GM23338 (cell line): ENCODE measurements at regions not wholly inside any gene's neighbourhood (a gene's known extent, or its start where the extent isn't known, plus 50 kb on each side); places are given as distances from the start of the nearest gene placed in this dataset.

ENCODE experiments used
- ATAC-seq: fragments of 200-7000 bp; cut with Tn5 transposase; 3 replicates; pipeline ENCODE4 v1.9.1; 2020
- DNase-seq: peaks from one replicate; pipeline ENCODE4 v3.0.0-alpha.2; 2015; ENCODE audit warnings: low spot score
- H2AFZ ChIP-seq: fragments of 200-600 bp; sonication (generic); 2 replicates; pipeline ENCODE4 v1.8.0; 2016; ENCODE audit warnings: antibody characterized with exemption, mild to moderate bottlenecking, moderate library complexity
- H3F3A ChIP-seq: fragments of 200-600 bp; sonication (generic); replicated peaks from 2 replicates; pipeline ENCODE4 v1.8.0; 2017; ENCODE audit warnings: antibody characterized with exemption, mixed run types, low read depth
- H3K27ac ChIP-seq: fragments of 200-600 bp; sonication (generic); 2 replicates; pipeline ENCODE4 v1.6.1; 2016; ENCODE audit warnings: low read depth
- H3K27me3 ChIP-seq: fragments of 200-600 bp; sonication (generic); 2 replicates; pipeline ENCODE4 v1.8.0; 2016; ENCODE audit warnings: mild to moderate bottlenecking, mixed run types, moderate library complexity; ENCODE audit not compliant: insufficient read depth
- H3K36me3 ChIP-seq: fragments of 200-600 bp; sonication (generic); 2 replicates; pipeline ENCODE4 v1.8.0; 2016; ENCODE audit warnings: mild to moderate bottlenecking; ENCODE audit not compliant: insufficient read depth
- H3K4me1 ChIP-seq: fragments of 200-600 bp; sonication (generic); 2 replicates; pipeline ENCODE4 v1.8.0; 2016; ENCODE audit warnings: mild to moderate bottlenecking, moderate library complexity; ENCODE audit not compliant: insufficient read depth
- H3K4me2 ChIP-seq: fragments of 200-600 bp; sonication (generic); 2 replicates; pipeline ENCODE4 v1.7.1; 2017; ENCODE audit warnings: mixed run types
- H3K4me3 ChIP-seq: fragments of 200-600 bp; sonication (generic); 2 replicates; pipeline ENCODE4 v1.6.1; 2016; ENCODE audit warnings: mixed run types
- H3K79me2 ChIP-seq: fragments of 200-600 bp; sonication (generic); replicated peaks from 2 replicates; pipeline ENCODE4 v1.8.0; 2017; ENCODE audit warnings: mild to moderate bottlenecking; ENCODE audit not compliant: insufficient read depth
- H3K9me2 ChIP-seq: fragments of 200-600 bp; sonication (generic); 2 replicates; pipeline ENCODE4 v1.8.0; 2017; ENCODE audit not compliant: insufficient read depth
- H4K20me1 ChIP-seq: fragments of 200-600 bp; sonication (generic); replicated peaks from 2 replicates; pipeline ENCODE4 v1.8.0; 2017; ENCODE audit warnings: mild to moderate bottlenecking; ENCODE audit not compliant: insufficient read depth
- H3K27ac Mint-ChIP-seq: 2 replicates; pipeline ENCODE4 v1.8.0; 2020; ENCODE audit warnings: inconsistent platforms, mild to moderate bottlenecking, moderate library complexity, mixed read lengths
- H3K27me3 Mint-ChIP-seq: 3 replicates; pipeline ENCODE4 v1.8.0; 2022; ENCODE audit warnings: low read depth, mild to moderate bottlenecking, moderate library complexity, mixed read lengths, inconsistent platforms; ENCODE audit not compliant: insufficient read depth, poor library complexity
- H3K36me3 Mint-ChIP-seq: 3 replicates; pipeline ENCODE4 v1.8.0; 2021; ENCODE audit warnings: low read depth, mild to moderate bottlenecking, inconsistent platforms, moderate library complexity, mixed read lengths
- H3K4me1 Mint-ChIP-seq: 3 replicates; pipeline ENCODE4 v1.8.0; 2020; ENCODE audit warnings: mild to moderate bottlenecking, inconsistent platforms, mixed read lengths
- H3K4me3 Mint-ChIP-seq: 3 replicates; pipeline ENCODE4 v1.8.0; 2021; ENCODE audit warnings: moderate library complexity, mild to moderate bottlenecking, inconsistent platforms, mixed read lengths
- H3K9me3 Mint-ChIP-seq: 3 replicates; pipeline ENCODE4 v1.8.0; 2020; ENCODE audit warnings: moderate library complexity, mild to moderate bottlenecking, inconsistent platforms, mixed read lengths
- CREB1 ChIP-seq: fragments of 250-450 bp; sonication (Bioruptor Pico); IDR thresholded peaks from 2 replicates; pipeline ENCODE4 v1.5.0; 2020; ENCODE audit warnings: low read depth, mild to moderate bottlenecking, moderate library complexity
- CTCF ChIP-seq, 2 experiments: fragments of 200-600 bp in 1 of 2; sonication (generic) in 1 of 2; conservative IDR thresholded peaks; 2 replicates each; pipeline versions ENCODE4 v1.5.1 to v1.6.1; 2016 to 2017; ENCODE audit warnings: antibody characterized with exemption in 2 of 2, low read depth in 2 of 2, mild to moderate bottlenecking in 2 of 2, moderate library complexity in 1 of 2
- EZH2 ChIP-seq: fragments of 200-600 bp; sonication (generic); IDR thresholded peaks from one replicate; pipeline ENCODE4 v1.8.0; 2017; ENCODE audit warnings: antibody characterized with exemption, mild to moderate bottlenecking, low read depth; ENCODE audit not compliant: unreplicated experiment
- EZH2phosphoT487 ChIP-seq: fragments of 200-600 bp; sonication (generic); IDR thresholded peaks from one replicate; pipeline ENCODE4 v1.8.1; 2018; ENCODE audit warnings: antibody characterized with exemption; ENCODE audit not compliant: unreplicated experiment
- JUNB ChIP-seq: IDR thresholded peaks from one replicate; pipeline ENCODE4 v1.6.1; 2016; ENCODE audit warnings: antibody characterized with exemption; ENCODE audit not compliant: unreplicated experiment
- NANOG ChIP-seq: IDR thresholded peaks from 2 replicates; pipeline ENCODE4 v1.6.1; 2016; ENCODE audit warnings: antibody characterized with exemption, borderline replicate concordance
- STAT1 ChIP-seq: IDR thresholded peaks from one replicate; pipeline ENCODE4 v1.6.1; 2016; ENCODE audit warnings: antibody characterized with exemption; ENCODE audit not compliant: unreplicated experiment
- ZNF114 ChIP-seq: fragments of 250-450 bp; sonication (Bioruptor Pico); IDR thresholded peaks from 2 replicates; pipeline ENCODE4 v1.5.0; 2020; ENCODE audit warnings: mild to moderate bottlenecking, moderate library complexity
- ZNF331 ChIP-seq: fragments of 250-450 bp; sonication (Bioruptor Pico); IDR thresholded peaks from 2 replicates; pipeline ENCODE4 v1.5.0; 2020; ENCODE audit warnings: low read depth, mild to moderate bottlenecking, moderate library complexity
- ZNF462 ChIP-seq: fragments of 250-450 bp; sonication (Bioruptor Pico); IDR thresholded peaks from 2 replicates; pipeline ENCODE4 v1.5.0; 2020; ENCODE audit warnings: mild to moderate bottlenecking, moderate library complexity

GRCh38 chr6:23735151-23735550 is 390.9 kb upstream of the NRSN1 start:
- no peaks in the 10 kb centered on the region for H3K27me3 ChIP-seq
- H3K4me2 ChIP-seq, result no peak overlapping the region
- no peaks in the 10 kb centered on the region for H3K79me2 ChIP-seq
- no peak for TF ChIP-seq CTCF (conservative IDR thresholded peaks at IDR 0.05; ENCODE audit: low read depth in 2 of 2)
- TF ChIP-seq EZH2, result no peak
- no peak for TF ChIP-seq NANOG
- no peak for TF ChIP-seq JUNB
- TF ChIP-seq EZH2phosphoT487, result no peak
- TF ChIP-seq ZNF331 (CRISPR knock-in tag), result no peak
- H3K27ac Mint-ChIP-seq, result no peak overlapping the region
- H4K20me1 ChIP-seq, result 0 out of 2 replicates have a peak, but pooled peaks cover 3% of the 10 kb centered on the region
- H3K36me3 Mint-ChIP-seq, result no peaks in the 10 kb centered on the region
- no peak overlapping the region for H3K4me3 ChIP-seq
- H2AFZ ChIP-seq, result no peak overlapping the region
- no peaks in the 10 kb centered on the region for H3K9me2 ChIP-seq
- no peak overlapping the region for H3K27ac ChIP-seq
- H3K27me3 Mint-ChIP-seq, result no peaks in the 10 kb centered on the region
- no peaks in the 10 kb centered on the region for H3F3A ChIP-seq
- no peak for ATAC-seq
- no peak overlapping the region for H3K4me3 Mint-ChIP-seq
- no peaks in the 10 kb centered on the region for H3K4me1 Mint-ChIP-seq
- no peak for DNase-seq
- H3K36me3 ChIP-seq, result no peaks in the 10 kb centered on the region
- no peaks in the 10 kb centered on the region for H3K9me3 Mint-ChIP-seq
- H3K4me1 ChIP-seq, result no peaks in the 10 kb centered on the region

GRCh38 chr6:23736577-23736976 is 389.4 kb upstream of the NRSN1 start:
- Histone ChIP-seq H2AFZ (no peak overlapping the region), H3K36me3 (no peaks in the 10 kb centered on the region), H3K27ac (no peak overlapping the region), H3K79me2 (no peaks in the 10 kb centered on the region), H4K20me1 (0 out of 2 replicates have a peak, but pooled peaks cover under 1% of the 10 kb centered on the region), H3K9me2 (0 out of 2 replicates have a peak, but pooled peaks cover 2% of the 10 kb centered on the region), H3K4me2 (no peak overlapping the region), H3K27me3 (no peaks in the 10 kb centered on the region), H3F3A (no peaks in the 10 kb centered on the region), H3K4me1 (no peaks in the 10 kb centered on the region), H3K4me3 (no peak overlapping the region)
- H3K36me3 Mint-ChIP-seq, result no peaks in the 10 kb centered on the region
- H3K4me3 Mint-ChIP-seq, result no peak overlapping the region
- no peaks in the 10 kb centered on the region for H3K9me3 Mint-ChIP-seq
- no peaks in the 10 kb centered on the region for H3K4me1 Mint-ChIP-seq
- DNase-seq, result no peak
- H3K27me3 Mint-ChIP-seq, result no peaks in the 10 kb centered on the region
- no peak overlapping the region for H3K27ac Mint-ChIP-seq
- ATAC-seq, result no peak
- TF ChIP-seq ZNF331 (CRISPR knock-in tag) (no peak), EZH2phosphoT487 (no peak), ZNF462 (CRISPR knock-in tag) (no peak), CTCF (conservative IDR thresholded peaks at IDR 0.05; ENCODE audit: low read depth in 2 of 2) (no peak), ZNF114 (CRISPR knock-in tag) (no peak), STAT1 (no peak), CREB1 (CRISPR knock-in tag) (no peak)
